Activated CD8-positive, alpha-beta memory T cell treated with anti-CD3 and anti-CD28 coated beads, Interleukin-2, amount 50 U/mL, for 24 hours (primary cell): ENCODE measurements at regions not wholly inside any gene's neighbourhood (a gene's known extent, or its start where the extent isn't known, plus 50 kb on each side); places are given as distances from the start of the nearest gene placed in this dataset.

Experiments
- DNase-seq: peaks from one replicate; pipeline ENCODE4 v3.0.0-alpha.2; 2020; ENCODE audit errors: extremely low read depth

DNA sequence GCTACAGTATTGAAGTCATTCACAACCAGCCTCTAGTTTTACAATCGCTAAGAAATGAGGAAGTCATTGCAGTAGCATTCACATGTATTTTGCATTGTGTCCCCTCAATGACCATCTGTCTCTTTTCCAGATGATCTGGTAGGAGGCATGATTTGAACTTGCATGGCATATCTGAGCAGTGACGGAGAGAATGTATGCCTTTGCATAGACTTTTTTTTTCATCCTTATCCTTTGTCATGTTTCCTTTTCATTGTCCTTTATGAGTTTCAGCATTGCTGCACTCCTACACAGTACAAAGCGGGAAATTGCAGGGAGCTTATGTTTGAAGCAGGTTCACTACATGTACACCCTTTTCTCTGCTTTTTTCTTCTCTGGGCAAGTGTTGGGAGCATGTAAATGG is 516.4 kb upstream of the GRIA3 start:
- no peak for DNase-seq

- DNase-seq: no peak
Observed at GRCh38 chrX:122703762-122704161, 480.3 kb upstream of the GRIA3 start.

DNA sequence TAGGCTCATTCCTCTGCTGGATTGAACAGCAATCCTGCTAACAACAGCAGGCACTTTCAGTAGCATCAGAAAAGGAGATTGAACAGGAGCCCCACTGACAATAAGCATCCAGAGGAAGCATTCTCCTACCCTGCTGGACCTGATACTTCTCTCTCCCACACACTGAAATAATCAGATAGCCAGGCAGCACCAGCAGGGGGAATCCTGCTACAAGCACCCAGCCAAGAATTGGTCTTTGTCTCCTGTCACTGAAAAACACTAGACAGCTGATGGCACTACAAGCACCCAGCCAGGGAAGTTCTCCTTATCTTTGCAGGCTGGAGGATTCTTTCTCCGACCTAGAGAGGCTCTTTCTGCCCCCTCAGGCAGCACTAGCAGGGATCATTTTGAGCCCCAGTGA is 444.3 kb upstream of the GRIA3 start:
- DNase-seq: no peak

- no peak for DNase-seq
Observed at GRCh38 chrX:122770581-122770980, 413.5 kb upstream of the GRIA3 start.

DNA sequence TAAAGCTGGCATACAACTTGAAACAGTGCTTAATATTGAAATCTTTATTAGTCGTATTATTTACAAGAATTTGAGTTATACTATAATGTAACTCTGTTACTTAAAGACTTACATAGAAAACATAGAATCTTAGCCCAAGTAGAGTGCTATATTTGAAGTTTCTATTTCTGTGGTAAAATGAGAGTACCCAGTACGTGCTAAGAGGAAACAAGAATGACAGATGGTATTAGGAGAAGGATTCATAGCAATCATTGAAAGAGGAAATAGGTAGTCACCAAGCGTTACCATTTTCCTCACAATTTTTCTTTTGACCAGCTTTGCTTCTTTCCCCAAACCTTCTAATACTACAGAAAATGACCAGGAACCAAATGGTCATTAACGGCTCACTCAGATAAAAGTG is 412.1 kb upstream of the GRIA3 start:
- DNase-seq: no peak

GRCh38 chrX:122777766-122778165 is 406.3 kb upstream of the GRIA3 start:
- no peak for DNase-seq

GRCh38 chrX:122783918-122784317 is 400.2 kb upstream of the GRIA3 start:
- DNase-seq: no peak

DNA sequence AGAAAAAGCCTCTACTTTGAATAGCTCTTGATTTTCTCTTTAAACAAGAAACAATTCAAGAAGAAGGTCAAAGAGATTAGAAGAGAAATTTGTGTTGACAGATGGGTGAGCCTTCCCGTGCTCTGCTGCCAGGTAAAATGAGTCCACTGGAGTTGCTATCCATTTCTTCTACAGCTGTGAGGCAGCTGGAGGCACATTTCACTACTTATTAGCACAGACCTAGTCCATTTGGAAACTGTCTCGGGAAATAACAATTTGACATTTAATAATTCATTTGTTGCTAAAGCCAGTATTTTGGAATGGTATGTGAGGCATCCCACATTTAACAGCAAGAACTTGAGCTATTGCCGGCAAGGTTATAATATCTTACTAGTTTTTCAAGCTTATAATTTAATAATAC is 396.8 kb upstream of the GRIA3 start:
- DNase-seq: no peak

DNA sequence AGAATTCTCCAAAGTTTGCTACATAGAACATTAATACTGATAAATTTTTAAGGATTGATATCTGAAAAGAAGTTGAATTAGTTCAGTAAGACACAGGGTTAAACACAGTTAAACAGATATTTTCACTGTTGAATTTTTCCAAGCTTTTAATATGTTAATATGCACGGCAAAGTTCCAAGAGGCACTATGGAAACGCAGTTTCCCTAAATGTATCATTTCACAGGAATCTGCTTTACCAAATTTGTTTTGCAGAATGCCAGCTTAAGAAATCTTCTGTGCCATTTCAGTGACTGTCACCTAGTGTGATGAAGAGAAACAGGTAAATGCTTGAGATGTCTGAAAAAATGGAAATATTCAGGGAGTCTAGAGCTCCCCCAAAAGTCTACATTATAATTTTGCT is 395.9 kb upstream of the GRIA3 start:
- no peak for DNase-seq

GRCh38 chrX:122790376-122791095 is 393.5 kb upstream of the GRIA3 start:
- no peak for DNase-seq

- DNase-seq: no peak
Observed at GRCh38 chrX:122813876-122814275, 370.2 kb upstream of the GRIA3 start.

- no peak for DNase-seq
Observed at GRCh38 chrX:122816288-122816687, 367.8 kb upstream of the GRIA3 start.

- DNase-seq: no peak
Observed at GRCh38 chrX:122817321-122817955, 366.6 kb upstream of the GRIA3 start.

- no peak for DNase-seq
Observed at GRCh38 chrX:122818068-122818467, 366.0 kb upstream of the GRIA3 start.

DNA sequence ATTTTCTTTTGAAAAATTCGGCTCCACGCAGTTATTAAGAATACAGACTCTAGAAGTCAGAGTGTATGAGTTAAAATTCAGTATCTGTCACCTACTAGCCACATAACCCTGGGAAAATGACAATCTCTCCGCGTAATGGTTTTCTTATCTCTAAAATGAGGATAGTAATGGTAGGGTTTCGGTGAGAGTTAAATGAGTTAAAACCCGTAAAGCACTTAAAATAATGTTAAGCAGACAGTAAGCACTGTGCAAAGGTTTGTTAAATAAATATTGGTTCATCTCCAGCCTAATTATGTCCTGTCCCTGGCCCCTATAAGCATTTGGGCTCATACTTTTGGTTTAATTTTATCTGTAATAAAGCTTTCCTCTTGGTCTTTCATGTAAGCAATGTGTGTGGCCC is 350.8 kb upstream of the GRIA3 start:
- DNase-seq: no peak

DNA sequence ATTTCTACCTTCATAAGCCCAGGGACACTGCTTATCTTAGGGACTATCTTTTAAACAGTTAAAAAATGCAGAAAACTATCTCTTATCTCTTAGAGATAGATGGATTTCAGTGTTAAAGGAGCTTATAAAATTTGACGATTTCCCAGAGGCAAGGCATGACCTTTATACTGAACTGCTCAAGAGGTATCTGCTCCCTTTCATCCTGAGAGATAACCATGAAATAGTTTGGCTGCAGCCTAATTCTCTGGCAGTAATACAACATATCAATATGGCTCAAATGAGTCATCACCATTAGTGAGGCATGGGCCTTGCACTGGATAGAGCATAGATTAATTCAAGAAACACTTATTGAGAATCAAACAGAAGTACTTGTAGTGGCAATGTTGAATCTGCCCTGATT is 348.2 kb upstream of the GRIA3 start:
- DNase-seq: no peak

GRCh38 chrX:122850326-122850725 is 333.8 kb upstream of the GRIA3 start:
- DNase-seq: no peak

- no peak for DNase-seq
Observed at GRCh38 chrX:122856205-122856604, 327.9 kb upstream of the GRIA3 start.

DNA sequence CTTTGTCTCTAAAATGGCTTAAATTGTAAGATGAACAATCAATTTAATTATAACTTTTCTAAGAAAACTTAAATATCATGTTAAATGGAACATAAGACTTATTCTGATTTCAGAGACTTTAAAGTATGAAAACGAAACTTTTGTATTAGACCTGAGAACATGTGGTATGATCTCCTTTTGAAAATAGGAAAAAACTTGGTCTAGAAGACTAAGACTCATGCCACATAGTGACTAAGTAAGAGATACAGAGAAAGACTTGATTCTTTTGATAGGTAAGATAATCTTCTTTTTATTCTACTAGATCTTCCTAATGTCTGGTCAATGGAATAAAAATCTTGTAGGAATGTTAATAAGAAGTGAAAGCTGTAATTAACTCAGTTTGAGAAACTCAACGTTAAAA is 326.3 kb upstream of the GRIA3 start:
- no peak for DNase-seq

- DNase-seq: no peak
Observed at GRCh38 chrX:122863067-122863466, 321.0 kb upstream of the GRIA3 start.

- no peak for DNase-seq
Observed at GRCh38 chrX:122866532-122866931, 317.5 kb upstream of the GRIA3 start.

- DNase-seq: no peak
Observed at GRCh38 chrX:122868631-122869030, 315.4 kb upstream of the GRIA3 start.

GRCh38 chrX:122869171-122869570 is 314.9 kb upstream of the GRIA3 start:
- no peak for DNase-seq

- no peak for DNase-seq
Observed at GRCh38 chrX:122878269-122878668, 305.8 kb upstream of the GRIA3 start.
